K562 (cell line): ENCODE measurements at regions not wholly inside any gene's neighbourhood (a gene's known extent, or its start where the extent isn't known, plus 50 kb on each side); places are given as distances from the start of the nearest gene placed in this dataset.

Experiments
- BRD4 ChIP-seq: fragments of 200-600 bp; sonication (generic); IDR thresholded peaks from 2 replicates; pipeline ENCODE4 v1.6.1; 2017; ENCODE audit warnings: inconsistent platforms
- C11orf30 ChIP-seq: fragments of 450-650 bp; IDR thresholded peaks from 2 replicates; pipeline ENCODE4 v1.6.1; 2016; ENCODE audit warnings: low read depth, mild to moderate bottlenecking
- CBX5 ChIP-seq: IDR thresholded peaks from 2 replicates; pipeline ENCODE4 v1.6.1; 2014; ENCODE audit warnings: low read depth, borderline replicate concordance
- CEBPG ChIP-seq, 3 experiments: fragments of 200-800 bp in 1 of 3; sonication (Bioruptor generic) in 1 of 3; sonication (generic) in 1 of 3; formaldehyde crosslinking in 1 of 3; IDR thresholded peaks in 2 of 3; conservative IDR thresholded peaks in 1 of 3; 2 replicates each; pipeline versions ENCODE4 v1.6.1 to v1.8.0; 2016 to 2022; ENCODE audit warnings: missing compliant biosample characterization in 2 of 3, missing genetic modification characterization in 2 of 3, mild to moderate bottlenecking in 1 of 3, missing genetic modification reagents in 1 of 3
- CREB1 ChIP-seq, 2 experiments: sonication (generic) in 1 of 2; formaldehyde crosslinking in 1 of 2; IDR thresholded peaks; 2 replicates each; pipeline versions ENCODE4 v1.6.1 to v1.8.0; 2012 to 2022; ENCODE audit warnings: inconsistent platforms in 1 of 2, mild to moderate bottlenecking in 1 of 2, missing genetic modification reagents in 1 of 2, moderate library complexity in 1 of 2
- GTF2F1 ChIP-seq: IDR thresholded peaks from 2 replicates; pipeline ENCODE4 v1.6.1; 2011; ENCODE audit warnings: low read depth, low read length, improper control_type of control experiment
- HNRNPUL1 ChIP-seq: fragments of 200-400 bp; formaldehyde crosslinking; IDR thresholded peaks from 2 replicates; pipeline ENCODE4 v1.6.1; 2017; ENCODE audit warnings: low read length
- IFI16 ChIP-seq: fragments of 250-450 bp; sonication (Bioruptor Pico); IDR thresholded peaks from 2 replicates; pipeline ENCODE4 v2.1.2; 2022; ENCODE audit warnings: mild to moderate bottlenecking, inconsistent platforms
- IRF1 ChIP-seq: sonication (generic); formaldehyde crosslinking; IDR thresholded peaks from 2 replicates; pipeline ENCODE4 v1.8.0; 2022; ENCODE audit warnings: missing genetic modification reagents, mild to moderate bottlenecking, borderline replicate concordance
- MBD2 ChIP-seq: sonication (generic); IDR thresholded peaks from 2 replicates; pipeline ENCODE4 v1.6.1; 2016; ENCODE audit warnings: low read depth, borderline replicate concordance
- MITF ChIP-seq: IDR thresholded peaks from 2 replicates; pipeline ENCODE4 v1.6.1; 2014; ENCODE audit warnings: antibody characterized with exemption
- PHTF2 ChIP-seq: fragments of 250-450 bp; sonication (Bioruptor Pico); IDR thresholded peaks from 2 replicates; pipeline ENCODE4 v1.5.0; 2021; ENCODE audit warnings: mild to moderate bottlenecking
- SAFB ChIP-seq: fragments of 200-400 bp; formaldehyde crosslinking; IDR thresholded peaks from 2 replicates; pipeline ENCODE4 v1.6.1; 2017; ENCODE audit warnings: low read depth, low read length, borderline replicate concordance
- SMARCA5 ChIP-seq: fragments of 450-650 bp; IDR thresholded peaks from 2 replicates; pipeline ENCODE4 v1.6.1; 2016
- SRF ChIP-seq, 2 experiments: fragments of 250-450, 450-650 bp in 1 of 2; sonication (Bioruptor Pico) in 1 of 2; sonication (generic) in 1 of 2; formaldehyde crosslinking; IDR thresholded peaks; 2 replicates each; pipeline versions ENCODE4 v1.5.0 to v1.5.1; 2020 to 2022; ENCODE audit warnings: mild to moderate bottlenecking in 1 of 2, missing genetic modification reagents in 1 of 2
- XRCC5 ChIP-seq: fragments of 200-400 bp; formaldehyde crosslinking; IDR thresholded peaks from 2 replicates; pipeline ENCODE4 v1.6.1; 2017; ENCODE audit warnings: low read depth, mild to moderate bottlenecking, low read length
- ZNF184 ChIP-seq: sonication (generic); formaldehyde crosslinking; IDR thresholded peaks from 2 replicates; pipeline ENCODE4 v1.5.0; 2020; ENCODE audit warnings: missing genetic modification reagents
- ZNF347 ChIP-seq: fragments of 450-650 bp; formaldehyde crosslinking; IDR thresholded peaks from 2 replicates; pipeline ENCODE4 v1.4.0; 2020; ENCODE audit warnings: low read depth, mild to moderate bottlenecking, moderate library complexity
- TF ChIP-seq, protein P1 (sequence below): fragments of 250-450 bp; sonication (Bioruptor Pico); IDR thresholded peaks from 2 replicates; pipeline ENCODE4 v1.4.0; 2020; ENCODE audit warnings: mild to moderate bottlenecking
- TF ChIP-seq, protein P2 (sequence below): fragments of 250-450 bp; sonication (Bioruptor Pico); IDR thresholded peaks from 2 replicates; pipeline ENCODE4 v1.8.0; 2021; ENCODE audit warnings: borderline replicate concordance, mild to moderate bottlenecking, moderate library complexity; ENCODE audit not compliant: poor library complexity, severe bottlenecking
- TF ChIP-seq, protein P3 (sequence below): sonication (generic); formaldehyde crosslinking; IDR thresholded peaks from 2 replicates; pipeline ENCODE4 v1.8.0; 2022; ENCODE audit warnings: mild to moderate bottlenecking, missing genetic modification reagents, borderline replicate concordance

DNA sequence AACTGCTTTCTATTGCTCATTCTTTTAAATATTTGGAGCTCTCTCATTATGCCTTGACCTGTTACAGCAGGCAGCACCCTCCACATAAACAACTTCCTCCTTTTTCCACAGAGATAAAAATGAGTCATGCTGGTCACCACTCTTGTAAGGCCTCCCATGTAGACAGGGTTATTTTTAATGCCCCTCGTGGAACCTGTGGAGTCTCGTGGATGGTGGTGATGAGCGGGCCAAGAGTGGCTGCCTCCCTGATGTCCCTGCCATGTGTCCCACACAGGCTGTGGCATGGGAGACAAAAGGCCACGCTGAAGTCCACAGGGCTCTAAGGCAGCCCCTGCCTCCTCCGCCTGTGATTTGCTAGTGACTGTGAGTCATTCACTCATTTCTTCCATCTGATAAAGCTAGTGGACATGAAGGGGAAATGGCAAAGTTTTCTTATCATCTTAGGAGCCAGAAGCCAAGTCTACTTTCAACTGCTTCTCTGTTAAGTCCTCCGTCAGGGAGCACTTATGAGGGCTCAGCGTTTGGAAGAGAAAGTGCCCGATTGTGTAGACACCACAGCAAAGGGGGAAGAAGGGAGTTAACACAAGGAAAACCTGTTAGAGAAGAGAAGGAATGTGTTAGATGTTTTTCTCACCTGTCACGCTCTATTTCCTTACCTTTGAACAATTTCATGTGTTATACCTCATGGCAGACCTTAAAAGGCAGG is 121.6 kb upstream of the FAT1 start (continued):
- TF ChIP-seq ZNF347 (no peak), SMARCA5 (no peak), SAFB (no peak; the same call in 1 of the 2 replicates), CBX5 (0 out of 2 replicates have a peak, but pooled peaks have one; percentile 18), CREB1 (IDR thresholded peaks at IDR 0.05) (peak; percentile 20; the same call in 1 of the 2 replicates), CREB1 (CRISPR knock-in tag; IDR thresholded peaks at IDR 0.05) (0 out of 2 replicates have a peak, but pooled peaks have one; percentile 26), GTF2F1 (peak; percentile 53; the same call in 1 of the 2 replicates), PHTF2 (CRISPR knock-in tag) (no peak), ZNF184 (CRISPR knock-in tag) (no peak), BRD4 (peak; percentile 88), HNRNPUL1 (no peak), IFI16 (CRISPR knock-in tag) (no peak), MBD2 (peak; percentile 50; the same call in 1 of the 2 replicates), IRF1 (CRISPR knock-in tag) (no peak), XRCC5 (0 out of 2 replicates have a peak, but pooled peaks have one; percentile 43), MITF (no peak; the same call in 1 of the 2 replicates), SRF (CRISPR knock-in tag; IDR thresholded peaks at IDR 0.05) (no peak; a peak in 1 of 4 replicates), C11orf30 (no peak), CEBPG (CRISPR knock-in tag; IDR thresholded peaks at IDR 0.05) (no peak), CEBPG (tag; conservative IDR thresholded peaks at IDR 0.05 in 1 of 2, IDR thresholded peaks at IDR 0.05 in 1 of 2) (no peak)
- TF ChIP-seq, protein P1, sequence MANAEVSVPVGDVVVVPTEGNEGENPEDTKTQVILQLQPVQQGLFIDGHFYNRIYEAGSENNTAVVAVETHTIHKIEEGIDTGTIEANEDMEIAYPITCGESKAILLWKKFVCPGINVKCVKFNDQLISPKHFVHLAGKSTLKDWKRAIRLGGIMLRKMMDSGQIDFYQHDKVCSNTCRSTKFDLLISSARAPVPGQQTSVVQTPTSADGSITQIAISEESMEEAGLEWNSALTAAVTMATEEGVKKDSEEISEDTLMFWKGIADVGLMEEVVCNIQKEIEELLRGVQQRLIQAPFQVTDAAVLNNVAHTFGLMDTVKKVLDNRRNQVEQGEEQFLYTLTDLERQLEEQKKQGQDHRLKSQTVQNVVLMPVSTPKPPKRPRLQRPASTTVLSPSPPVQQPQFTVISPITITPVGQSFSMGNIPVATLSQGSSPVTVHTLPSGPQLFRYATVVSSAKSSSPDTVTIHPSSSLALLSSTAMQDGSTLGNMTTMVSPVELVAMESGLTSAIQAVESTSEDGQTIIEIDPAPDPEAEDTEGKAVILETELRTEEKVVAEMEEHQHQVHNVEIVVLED: no peak
- TF ChIP-seq, protein P2, sequence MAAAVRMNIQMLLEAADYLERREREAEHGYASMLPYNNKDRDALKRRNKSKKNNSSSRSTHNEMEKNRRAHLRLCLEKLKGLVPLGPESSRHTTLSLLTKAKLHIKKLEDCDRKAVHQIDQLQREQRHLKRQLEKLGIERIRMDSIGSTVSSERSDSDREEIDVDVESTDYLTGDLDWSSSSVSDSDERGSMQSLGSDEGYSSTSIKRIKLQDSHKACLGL (CRISPR knock-in tag): no peak
- TF ChIP-seq, protein P3, sequence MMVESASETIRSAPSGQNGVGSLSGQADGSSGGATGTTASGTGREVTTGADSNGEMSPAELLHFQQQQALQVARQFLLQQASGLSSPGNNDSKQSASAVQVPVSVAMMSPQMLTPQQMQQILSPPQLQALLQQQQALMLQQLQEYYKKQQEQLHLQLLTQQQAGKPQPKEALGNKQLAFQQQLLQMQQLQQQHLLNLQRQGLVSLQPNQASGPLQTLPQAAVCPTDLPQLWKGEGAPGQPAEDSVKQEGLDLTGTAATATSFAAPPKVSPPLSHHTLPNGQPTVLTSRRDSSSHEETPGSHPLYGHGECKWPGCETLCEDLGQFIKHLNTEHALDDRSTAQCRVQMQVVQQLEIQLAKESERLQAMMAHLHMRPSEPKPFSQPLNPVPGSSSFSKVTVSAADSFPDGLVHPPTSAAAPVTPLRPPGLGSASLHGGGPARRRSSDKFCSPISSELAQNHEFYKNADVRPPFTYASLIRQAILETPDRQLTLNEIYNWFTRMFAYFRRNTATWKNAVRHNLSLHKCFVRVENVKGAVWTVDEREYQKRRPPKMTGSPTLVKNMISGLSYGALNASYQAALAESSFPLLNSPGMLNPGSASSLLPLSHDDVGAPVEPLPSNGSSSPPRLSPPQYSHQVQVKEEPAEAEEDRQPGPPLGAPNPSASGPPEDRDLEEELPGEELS (CRISPR knock-in tag): 0 out of 2 replicates have a peak, but pooled peaks have one; percentile 31
